GM12878 (cell line): ENCODE measurements at regions not wholly inside any gene's neighbourhood (a gene's known extent, or its start where the extent isn't known, plus 50 kb on each side); places are given as distances from the start of the nearest gene placed in this dataset.

Experiments used
- ATAC-seq: fragments of 200-7000 bp; cut with Tn5 transposase; 3 replicates; pipeline ENCODE4 v1.9.1; 2020; ENCODE audit warnings: mild to moderate bottlenecking, moderate library complexity
- BruUV-seq: library from RNA; stranded (reverse); fragments of 400-500 nt; replicated peaks from 2 replicates; lab custom pipeline; 2021; lab: Mats Ljungman, UMichigan
- CTCF ChIA-PET: fragments of 300-600 bp; sonication (Branson Sonifier 250); formaldehyde crosslinking; extraction: SDS; loops from one replicate; lab custom pipeline; 2021; ENCODE audit warnings: inconsistent platforms; lab: Yijun Ruan, JAX
- POLR2A ChIA-PET: fragments of 350-600 bp; formaldehyde crosslinking; extraction: SDS; loops from one replicate; lab custom pipeline; 2021; ENCODE audit warnings: inconsistent platforms; lab: Charles Lee
- RAD21 ChIA-PET: fragments of 300-600 bp; sonication (Branson Sonifier 250); formaldehyde crosslinking; loops from one replicate; lab custom pipeline; 2023; ENCODE audit warnings: antibody characterized with exemption; ENCODE audit not compliant: unreplicated experiment; lab: Charles Lee
- SMC1A ChIA-PET: fragments of 300-600 bp; sonication (Branson Sonifier 250); formaldehyde crosslinking; loops from one replicate; lab custom pipeline; 2023; ENCODE audit not compliant: unreplicated experiment, uncharacterized antibody; lab: Charles Lee
- DNase-seq: peaks from one replicate; pipeline ENCODE4 v3.0.0-alpha.2; 2011; ENCODE audit warnings: low read depth, low spot score
- FAIRE-seq: peaks from 3 replicates; lab custom pipeline; 2011; peaks lifted over from hg19 to GRCh38; lab: Jason Lieb, UNC
- H2AFZ ChIP-seq: 2 replicates; pipeline ENCODE4 v1.6.0; 2011; ENCODE audit warnings: low read depth, low read length, control low read depth; ENCODE audit not compliant: control insufficient read depth
- H3K27ac ChIP-seq: 2 replicates; pipeline ENCODE4 v1.5.1; 2011; ENCODE audit warnings: control low read depth; ENCODE audit not compliant: control insufficient read depth, insufficient read depth
- H3K27me3 ChIP-seq, 2 experiments: replicated peaks in 1 of 2; 2 replicates each; pipeline versions ENCODE4 v1.6.0 to v1.6.1; 2011; ENCODE audit warnings: low read length in 1 of 2; ENCODE audit not compliant: control insufficient read depth in 2 of 2, insufficient read depth in 2 of 2
- H3K36me3 ChIP-seq, 2 experiments: 2 replicates each; pipeline ENCODE4 v1.5.1; 2011; ENCODE audit warnings: low read length in 1 of 2; ENCODE audit not compliant: control insufficient read depth in 2 of 2, insufficient read depth in 2 of 2
- H3K4me1 ChIP-seq: 2 replicates; pipeline ENCODE4 v1.6.1; 2011; ENCODE audit warnings: mild to moderate bottlenecking, low read length, moderate library complexity, mixed read lengths; ENCODE audit not compliant: control insufficient read depth, insufficient read depth
- H3K4me2 ChIP-seq: 2 replicates; pipeline ENCODE4 v1.6.0; 2011; ENCODE audit warnings: control low read depth; ENCODE audit not compliant: control insufficient read depth, insufficient read depth
- H3K4me3 ChIP-seq: fragments of 200-600 bp; sonication (generic); 2 replicates; pipeline ENCODE4 v1.5.1; 2016
- H3K79me2 ChIP-seq: 2 replicates; pipeline ENCODE4 v1.6.0; 2011; ENCODE audit warnings: low read length; ENCODE audit not compliant: control insufficient read depth, insufficient read depth
- H3K9ac ChIP-seq: 2 replicates; pipeline ENCODE4 v1.8.0; 2011; ENCODE audit warnings: low read length, control low read depth, mixed read lengths; ENCODE audit not compliant: control insufficient read depth, insufficient read depth
- H3K9me3 ChIP-seq: replicated peaks from 3 replicates; pipeline ENCODE4 v1.5.1; 2011; ENCODE audit warnings: mild to moderate bottlenecking, low read length; ENCODE audit not compliant: control insufficient read depth, insufficient read depth
- H4K20me1 ChIP-seq: 2 replicates; pipeline ENCODE4 v1.6.0; 2011; ENCODE audit not compliant: control insufficient read depth, insufficient read depth
- BMI1 ChIP-seq: fragments of 450-650 bp; IDR thresholded peaks from 2 replicates; pipeline ENCODE4 v1.6.1; 2016; ENCODE audit warnings: mild to moderate bottlenecking, moderate library complexity, borderline replicate concordance
- CHD1 ChIP-seq: IDR thresholded peaks from 2 replicates; pipeline ENCODE4 v1.6.1; 2012; ENCODE audit warnings: low read depth, low read length, improper control_type of control experiment
- CUX1 ChIP-seq: IDR thresholded peaks from 2 replicates; pipeline ENCODE4 v1.6.1; 2012; ENCODE audit warnings: improper control_type of control experiment, low read depth, low read length; ENCODE audit not compliant: insufficient replicate concordance
- FOS ChIP-seq: IDR thresholded peaks from 3 replicates; pipeline ENCODE4 v1.6.1; 2011; ENCODE audit warnings: borderline replicate concordance; ENCODE audit not compliant: insufficient read length; ENCODE audit errors: extremely low read depth
- NR2C1 ChIP-seq: fragments of 450-650 bp; IDR thresholded peaks from 2 replicates; pipeline ENCODE4 v1.6.1; 2017; ENCODE audit warnings: antibody characterized with exemption, mild to moderate bottlenecking, moderate library complexity
- PML ChIP-seq: IDR thresholded peaks from 2 replicates; pipeline ENCODE4 v1.6.1; 2012; ENCODE audit warnings: low read length, inconsistent platforms
- RELA ChIP-seq: fragments of 450-650 bp; IDR thresholded peaks from 2 replicates; pipeline ENCODE4 v1.8.0; 2014; ENCODE audit warnings: borderline replicate concordance; ENCODE audit not compliant: partially characterized antibody
- SMARCA5 ChIP-seq: fragments of 450-650 bp; IDR thresholded peaks from 2 replicates; pipeline ENCODE4 v1.6.1; 2017; ENCODE audit warnings: mild to moderate bottlenecking
- SP1 ChIP-seq: IDR thresholded peaks from one replicate; pipeline ENCODE4 v1.6.1; 2011; ENCODE audit warnings: low read depth, low read length
- ZBTB40 ChIP-seq: fragments of 450-650 bp; IDR thresholded peaks from 2 replicates; pipeline ENCODE4 v1.6.1; 2016; ENCODE audit warnings: mild to moderate bottlenecking, moderate library complexity, borderline replicate concordance
- WGBS: methylation state at CpG from one replicate; pipeline ENCODE4 v1.1.6; 2016; ENCODE audit warnings: low lambda C conversion rate; ENCODE audit not compliant: insufficient replicate concordance, insufficient coverage; ENCODE audit errors: missing lambda C conversion rate; 5-methylcytosine and 5-hydroxymethylcytosine counted together
- in situ Hi-C: fragments of 300-500 bp; cut with MboI; formaldehyde crosslinking; loops from 9 replicates; pipeline ENCODE4 v1.14.3; 2018; ENCODE audit warnings: mixed read lengths
- intact Hi-C: fragments of 100-400 bp; cut with micrococcal nuclease; formaldehyde crosslinking; loops from one replicate; pipeline ENCODE4 v1.14.2; 2022; ENCODE audit not compliant: unreplicated experiment
- TF ChIP-seq, protein P1 (sequence below): fragments of 450-650 bp; formaldehyde crosslinking; IDR thresholded peaks from 2 replicates; pipeline ENCODE4 v1.5.0; 2022; ENCODE audit warnings: mild to moderate bottlenecking, missing genetic modification characterization

DNA sequence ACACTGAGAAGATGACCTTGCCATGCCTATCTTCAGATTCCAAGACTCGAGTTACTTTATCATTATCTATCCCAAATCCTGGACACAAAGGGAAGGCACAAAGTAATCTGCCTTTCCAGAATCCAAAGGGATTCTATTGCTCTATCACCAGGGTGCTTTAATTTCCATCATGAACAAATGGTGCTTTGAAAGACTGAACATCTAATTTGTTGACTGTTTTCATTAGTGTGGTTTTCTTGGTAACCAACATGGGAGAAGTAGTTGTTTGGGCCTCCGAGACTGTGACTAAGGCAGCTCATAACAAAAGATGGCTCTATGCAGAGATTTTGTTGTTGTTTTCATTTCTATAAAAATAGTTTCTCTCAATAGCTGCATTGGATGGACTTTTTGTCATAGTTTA lies 441.0 kb upstream of the SOX9 start:
- BruUV-seq, result no TSS peak
- WGBS, result 0% methylated on average over 2 of the region's 2 CpGs
- ATAC-seq, result no peak
- no peak for TF ChIP-seq PML
- TF ChIP-seq SP1, result no peak
- no peak for TF ChIP-seq BMI1
- TF ChIP-seq FOS, result no peak
- TF ChIP-seq CHD1, result no peak
- no peak for TF ChIP-seq ZBTB40
- TF ChIP-seq SMARCA5, result no peak
- TF ChIP-seq NR2C1, result no peak
- no peak for TF ChIP-seq CUX1
- TF ChIP-seq, protein P1, sequence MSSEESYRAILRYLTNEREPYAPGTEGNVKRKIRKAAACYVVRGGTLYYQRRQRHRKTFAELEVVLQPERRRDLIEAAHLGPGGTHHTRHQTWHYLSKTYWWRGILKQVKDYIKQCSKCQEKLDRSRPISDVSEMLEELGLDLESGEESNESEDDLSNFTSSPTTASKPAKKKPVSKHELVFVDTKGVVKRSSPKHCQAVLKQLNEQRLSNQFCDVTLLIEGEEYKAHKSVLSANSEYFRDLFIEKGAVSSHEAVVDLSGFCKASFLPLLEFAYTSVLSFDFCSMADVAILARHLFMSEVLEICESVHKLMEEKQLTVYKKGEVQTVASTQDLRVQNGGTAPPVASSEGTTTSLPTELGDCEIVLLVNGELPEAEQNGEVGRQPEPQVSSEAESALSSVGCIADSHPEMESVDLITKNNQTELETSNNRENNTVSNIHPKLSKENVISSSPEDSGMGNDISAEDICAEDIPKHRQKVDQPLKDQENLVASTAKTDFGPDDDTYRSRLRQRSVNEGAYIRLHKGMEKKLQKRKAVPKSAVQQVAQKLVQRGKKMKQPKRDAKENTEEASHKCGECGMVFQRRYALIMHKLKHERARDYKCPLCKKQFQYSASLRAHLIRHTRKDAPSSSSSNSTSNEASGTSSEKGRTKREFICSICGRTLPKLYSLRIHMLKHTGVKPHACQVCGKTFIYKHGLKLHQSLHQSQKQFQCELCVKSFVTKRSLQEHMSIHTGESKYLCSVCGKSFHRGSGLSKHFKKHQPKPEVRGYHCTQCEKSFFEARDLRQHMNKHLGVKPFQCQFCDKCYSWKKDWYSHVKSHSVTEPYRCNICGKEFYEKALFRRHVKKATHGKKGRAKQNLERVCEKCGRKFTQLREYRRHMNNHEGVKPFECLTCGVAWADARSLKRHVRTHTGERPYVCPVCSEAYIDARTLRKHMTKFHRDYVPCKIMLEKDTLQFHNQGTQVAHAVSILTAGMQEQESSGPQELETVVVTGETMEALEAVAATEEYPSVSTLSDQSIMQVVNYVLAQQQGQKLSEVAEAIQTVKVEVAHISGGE (CRISPR knock-in tag), result no peak
- TF ChIP-seq RELA, result no peak

More for the DNA sequence above, 441.0 kb upstream of the SOX9 start:
- H3K4me3 ChIP-seq, result no peak overlapping the region
- H3K9me3 ChIP-seq, result no peaks in the 10 kb centered on the region
- H3K79me2 ChIP-seq, result no peaks in the 10 kb centered on the region
- CTCF ChIA-PET, result no interaction called here
- SMC1A ChIA-PET, result no interaction called here
- no peak overlapping the region for H3K27ac ChIP-seq
- POLR2A ChIA-PET, result no interaction called here
- no peaks in the 10 kb centered on the region for H3K36me3 ChIP-seq
- RAD21 ChIA-PET, result no interaction called here
- DNase-seq, result no peak
- H3K9ac ChIP-seq, result no peak overlapping the region
- intact Hi-C loops (no loop called here), in situ Hi-C loops (no loop called here)
- H4K20me1 ChIP-seq, result no peaks in the 10 kb centered on the region
- H3K4me1 ChIP-seq, result no peaks in the 10 kb centered on the region
- H3K27me3 ChIP-seq, result no peaks in the 10 kb centered on the region
- H2AFZ ChIP-seq, result no peak overlapping the region
- no peak for FAIRE-seq
- no peak overlapping the region for H3K4me2 ChIP-seq
